ENCODE measurements at regions not wholly inside any gene's neighbourhood (a gene's known extent, or its start where the extent isn't known, plus 50 kb on each side); places are given as distances from the start of the nearest gene placed in this dataset.

DNA sequence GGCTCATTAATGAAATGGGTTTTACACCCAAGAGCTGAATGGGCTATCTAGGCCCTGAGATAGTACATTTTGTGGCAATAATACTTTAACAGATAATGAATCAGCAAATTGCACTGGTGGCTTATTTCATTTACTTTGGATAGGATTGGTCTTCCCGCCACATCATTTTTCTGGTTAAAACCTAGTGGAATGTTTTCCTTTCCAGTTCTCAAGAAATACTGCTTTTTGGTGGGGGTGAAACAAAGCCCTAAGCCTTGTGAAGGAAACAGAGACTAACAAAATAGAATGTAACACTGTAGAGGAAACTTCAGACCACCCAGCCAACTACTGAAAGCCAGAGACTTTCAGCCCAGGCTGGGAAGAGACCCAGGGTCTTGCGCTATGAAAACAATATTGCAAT is 172.2 kb downstream of the HHIPL2 start:
- Histone ChIP-seq H3K27me3 (no peaks in the 10 kb centered on the region), H3K4me1 (no peaks in the 10 kb centered on the region), H3K27ac (no peak overlapping the region), H3K36me3 (no peaks in the 10 kb centered on the region), H3K9me3 (no peaks in the 10 kb centered on the region), H3K4me3 (no peak overlapping the region)
- WGBS, 2 donors (ENCODE audit: low coverage in 1 of 2), result 90 to 100% methylated on average over 2 of the region's 2 CpGs
- in situ Hi-C loops (cut with MboI; ENCODE audit: low pct_ligation_motif_present in 1 of 4, low pct_unique_long_range_greater_than_20kb in 1 of 4, low sequenced_read_pairs in 3 of 4), result no loop called here
- no peak for DNase-seq
- TF ChIP-seq EP300 (IDR thresholded peaks at IDR 0.05; ENCODE audit: low read depth) (no peak), POLR2AphosphoS5 (IDR thresholded peaks at IDR 0.05) (no peak), POLR2A (IDR thresholded peaks at IDR 0.05) (no peak)
- TF ChIP-seq, protein P1, sequence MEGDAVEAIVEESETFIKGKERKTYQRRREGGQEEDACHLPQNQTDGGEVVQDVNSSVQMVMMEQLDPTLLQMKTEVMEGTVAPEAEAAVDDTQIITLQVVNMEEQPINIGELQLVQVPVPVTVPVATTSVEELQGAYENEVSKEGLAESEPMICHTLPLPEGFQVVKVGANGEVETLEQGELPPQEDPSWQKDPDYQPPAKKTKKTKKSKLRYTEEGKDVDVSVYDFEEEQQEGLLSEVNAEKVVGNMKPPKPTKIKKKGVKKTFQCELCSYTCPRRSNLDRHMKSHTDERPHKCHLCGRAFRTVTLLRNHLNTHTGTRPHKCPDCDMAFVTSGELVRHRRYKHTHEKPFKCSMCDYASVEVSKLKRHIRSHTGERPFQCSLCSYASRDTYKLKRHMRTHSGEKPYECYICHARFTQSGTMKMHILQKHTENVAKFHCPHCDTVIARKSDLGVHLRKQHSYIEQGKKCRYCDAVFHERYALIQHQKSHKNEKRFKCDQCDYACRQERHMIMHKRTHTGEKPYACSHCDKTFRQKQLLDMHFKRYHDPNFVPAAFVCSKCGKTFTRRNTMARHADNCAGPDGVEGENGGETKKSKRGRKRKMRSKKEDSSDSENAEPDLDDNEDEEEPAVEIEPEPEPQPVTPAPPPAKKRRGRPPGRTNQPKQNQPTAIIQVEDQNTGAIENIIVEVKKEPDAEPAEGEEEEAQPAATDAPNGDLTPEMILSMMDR (IDR thresholded peaks at IDR 0.05), result no peak
- intact Hi-C loops (cut with DNase I; ENCODE audit: low total_unique reads), result no loop called here

DNA sequence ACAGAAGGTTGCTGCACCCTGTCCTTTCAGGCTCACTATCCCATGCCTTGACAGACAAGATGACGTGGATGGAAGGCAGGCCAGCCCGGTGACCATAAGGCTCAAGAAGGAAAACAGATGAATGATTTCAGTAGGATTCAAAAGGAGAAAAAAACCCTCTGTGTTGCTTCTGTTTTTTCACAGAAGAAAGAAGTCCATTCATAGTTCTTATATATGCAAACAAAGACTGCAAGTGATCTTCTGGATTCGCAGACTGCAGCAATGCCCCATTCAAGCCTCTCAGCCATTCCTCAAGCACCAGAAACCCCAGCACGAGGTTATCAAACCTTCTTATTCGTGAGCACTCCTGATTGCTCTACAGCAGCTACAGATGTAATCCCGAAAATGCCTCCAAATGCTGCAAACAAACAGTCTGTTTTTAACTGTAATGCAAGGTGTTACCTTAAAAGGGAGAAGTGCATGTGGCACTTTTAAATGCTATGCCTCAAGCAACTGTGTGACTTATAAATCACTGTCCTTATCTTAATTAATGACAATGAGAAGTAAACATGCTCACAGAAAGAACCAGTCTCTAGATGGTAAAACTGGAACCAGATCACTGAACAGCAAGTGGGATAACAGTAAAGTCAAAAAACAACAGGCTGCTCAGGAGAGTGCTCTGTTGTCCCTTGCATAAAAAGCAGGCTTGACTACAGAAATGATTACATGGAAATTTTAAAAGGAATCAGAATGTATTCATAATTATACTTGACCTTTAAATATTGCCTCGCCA is 173.9 kb downstream of the HHIPL2 start:
- intact Hi-C loops (cut with DNase I; ENCODE audit: low total_unique reads), result no loop called here
- H3K4me1 ChIP-seq, result no peaks in the 10 kb centered on the region
- H3K9me3 ChIP-seq, result no peaks in the 10 kb centered on the region
- no peaks in the 10 kb centered on the region for H3K36me3 ChIP-seq
- no peak for DNase-seq
- H3K27me3 ChIP-seq, result no peaks in the 10 kb centered on the region
- in situ Hi-C loops (cut with MboI; ENCODE audit: low pct_ligation_motif_present in 1 of 4, low pct_unique_long_range_greater_than_20kb in 1 of 4, low sequenced_read_pairs in 3 of 4), result no loop called here
- no peak overlapping the region for H3K27ac ChIP-seq
- no peak overlapping the region for H3K4me3 ChIP-seq
- 34 to 52% methylated on average over 4 to 7 of the region's 7 CpGs for WGBS, 2 donors (ENCODE audit: low coverage in 1 of 2)
- TF ChIP-seq, protein P1 (IDR thresholded peaks at IDR 0.05), result no peak
- TF ChIP-seq POLR2AphosphoS5 (IDR thresholded peaks at IDR 0.05) (no peak), EP300 (IDR thresholded peaks at IDR 0.05; ENCODE audit: low read depth) (no peak), POLR2A (IDR thresholded peaks at IDR 0.05) (no peak)

DNA sequence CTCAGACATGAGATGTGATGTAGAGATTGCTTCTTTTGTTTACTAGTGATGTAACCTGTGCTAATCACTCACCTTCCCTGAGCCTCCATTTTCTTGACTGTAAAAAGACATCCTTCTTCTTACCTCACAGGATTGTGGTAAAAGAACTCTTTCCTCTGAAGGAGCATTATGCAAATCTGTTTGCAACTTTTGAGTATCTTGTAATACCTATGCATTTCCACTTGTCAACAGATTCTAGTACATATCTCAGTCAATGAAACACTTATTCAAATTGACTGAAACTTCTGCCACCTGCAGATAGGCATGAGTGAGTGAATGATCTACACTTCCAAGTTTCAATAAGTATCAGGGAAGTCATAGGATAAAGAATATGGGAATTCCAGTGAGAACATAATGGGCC is 174.7 kb downstream of the HHIPL2 start:
- no peaks in the 10 kb centered on the region for H3K27me3 ChIP-seq
- DNase-seq, result no peak
- no peak overlapping the region for H3K27ac ChIP-seq
- no peaks in the 10 kb centered on the region for H3K9me3 ChIP-seq
- H3K36me3 ChIP-seq, result no peaks in the 10 kb centered on the region
- H3K4me3 ChIP-seq, result no peak overlapping the region
- intact Hi-C loops (cut with DNase I; ENCODE audit: low total_unique reads), result no loop called here
- TF ChIP-seq, protein P1 (IDR thresholded peaks at IDR 0.05), result no peak
- no peak for TF ChIP-seq POLR2AphosphoS5 (IDR thresholded peaks at IDR 0.05)
- TF ChIP-seq EP300 (IDR thresholded peaks at IDR 0.05; ENCODE audit: low read depth), result no peak
- in situ Hi-C loops (cut with MboI; ENCODE audit: low pct_ligation_motif_present in 1 of 4, low pct_unique_long_range_greater_than_20kb in 1 of 4, low sequenced_read_pairs in 3 of 4), result no loop called here
- no peaks in the 10 kb centered on the region for H3K4me1 ChIP-seq

DNA sequence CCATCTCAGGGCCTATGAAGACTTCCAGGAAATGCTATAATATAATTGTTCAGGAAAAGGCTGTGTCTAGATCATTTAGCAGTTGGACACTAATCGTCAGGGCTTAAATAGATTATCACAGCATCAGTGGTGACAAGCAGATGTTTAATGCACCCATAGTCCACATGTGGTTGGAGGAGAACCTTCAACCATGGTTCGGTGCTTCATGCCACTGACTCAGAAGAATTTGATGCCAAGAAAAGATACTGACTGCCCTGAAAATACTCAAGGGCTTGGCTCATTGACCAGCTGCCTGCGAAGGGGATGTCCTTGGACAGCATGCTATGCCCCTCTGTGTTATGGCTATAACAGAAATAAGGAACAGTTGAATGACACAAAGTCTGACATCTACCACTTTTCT is 175.7 kb downstream of the HHIPL2 start:
- H3K4me1 ChIP-seq, result no peaks in the 10 kb centered on the region
- 80 to 84% methylated on average over 2 to 3 of the region's 3 CpGs for WGBS, 2 donors (ENCODE audit: low coverage in 1 of 2)

More for the DNA sequence above, 175.7 kb downstream of the HHIPL2 start:
- Histone ChIP-seq H3K9me3 (no peaks in the 10 kb centered on the region), H3K4me3 (no peak overlapping the region), H3K36me3 (no peaks in the 10 kb centered on the region), H3K27me3 (no peaks in the 10 kb centered on the region), H3K27ac (no peak overlapping the region)
- TF ChIP-seq POLR2A (IDR thresholded peaks at IDR 0.05), result no peak
- TF ChIP-seq POLR2AphosphoS5 (IDR thresholded peaks at IDR 0.05), result no peak
- no peak for TF ChIP-seq EP300 (IDR thresholded peaks at IDR 0.05; ENCODE audit: low read depth)
- TF ChIP-seq, protein P1 (IDR thresholded peaks at IDR 0.05), result no peak
- intact Hi-C loops (cut with DNase I; ENCODE audit: low total_unique reads) (no loop called here), in situ Hi-C loops (cut with MboI; ENCODE audit: low pct_ligation_motif_present in 1 of 4, low pct_unique_long_range_greater_than_20kb in 1 of 4, low sequenced_read_pairs in 3 of 4) (no loop called here)
- DNase-seq, result no peak
